Neural progenitor cell (in vitro differentiated cells): ENCODE measurements at regions not wholly inside any gene's neighbourhood (a gene's known extent, or its start where the extent isn't known, plus 50 kb on each side); places are given as distances from the start of the nearest gene placed in this dataset.

Experiments
- DNase-seq: peaks from one replicate; pipeline ENCODE4 v3.0.0-alpha.2; 2016; ENCODE audit warnings: low spot score
- H2AFZ ChIP-seq: fragments of 200-600 bp; sonication (generic); replicated peaks from 2 replicates; pipeline ENCODE4 v1.6.1; 2016; ENCODE audit warnings: antibody characterized with exemption
- H3F3A ChIP-seq: fragments of 200-600 bp; sonication (generic); 2 replicates; pipeline ENCODE4 v1.6.1; 2016; ENCODE audit warnings: antibody characterized with exemption, low read depth
- H3K27ac ChIP-seq: fragments of 200-600 bp; sonication (generic); 2 replicates; pipeline ENCODE4 v1.5.1; 2016; ENCODE audit warnings: mild to moderate bottlenecking
- H3K27me3 ChIP-seq: fragments of 200-600 bp; sonication (generic); 2 replicates; pipeline ENCODE4 v1.6.1; 2016; ENCODE audit warnings: mild to moderate bottlenecking, moderate library complexity
- H3K36me3 ChIP-seq: fragments of 200-600 bp; sonication (generic); 2 replicates; pipeline ENCODE4 v1.5.1; 2016
- H3K4me1 ChIP-seq: fragments of 200-600 bp; sonication (generic); 2 replicates; pipeline ENCODE4 v1.6.1; 2016; ENCODE audit warnings: mixed run types
- H3K4me2 ChIP-seq: fragments of 200-600 bp; sonication (generic); 2 replicates; pipeline ENCODE4 v1.6.1; 2016
- H3K4me3 ChIP-seq: fragments of 200-600 bp; sonication (generic); 2 replicates; pipeline ENCODE4 v1.5.1; 2016
- H3K79me2 ChIP-seq: fragments of 200-600 bp; sonication (generic); 2 replicates; pipeline ENCODE4 v1.6.1; 2016; ENCODE audit warnings: low read depth
- H3K9ac ChIP-seq: fragments of 200-600 bp; sonication (generic); 2 replicates; pipeline ENCODE4 v1.6.1; 2016
- H3K9me3 ChIP-seq: fragments of 200-600 bp; sonication (generic); 2 replicates; pipeline ENCODE4 v1.5.1; 2016; ENCODE audit warnings: low read depth
- H4K20me1 ChIP-seq: fragments of 200-600 bp; sonication (generic); 2 replicates; pipeline ENCODE4 v1.6.1; 2016; ENCODE audit warnings: low read depth
- H3K27ac Mint-ChIP-seq: 3 replicates; pipeline ENCODE4 v1.8.0; 2021; ENCODE audit warnings: mixed read lengths
- H3K27me3 Mint-ChIP-seq: 2 replicates; pipeline ENCODE4 v1.8.0; 2022; ENCODE audit warnings: low read depth, mild to moderate bottlenecking, inconsistent platforms, moderate library complexity, mixed read lengths; ENCODE audit not compliant: insufficient read depth
- H3K36me3 Mint-ChIP-seq: 3 replicates; pipeline ENCODE4 v1.8.0; 2021; ENCODE audit warnings: mixed read lengths
- H3K4me1 Mint-ChIP-seq: 3 replicates; pipeline ENCODE4 v1.8.0; 2021; ENCODE audit warnings: mixed read lengths
- H3K4me3 Mint-ChIP-seq: 3 replicates; pipeline ENCODE4 v1.8.0; 2021; ENCODE audit warnings: mild to moderate bottlenecking, moderate library complexity, mixed read lengths
- H3K9me3 Mint-ChIP-seq: 3 replicates; pipeline ENCODE4 v1.8.0; 2020; ENCODE audit warnings: mixed read lengths
- CTCF ChIP-seq: fragments of 200-600 bp; sonication (generic); IDR thresholded peaks from 2 replicates; pipeline ENCODE4 v1.5.1; 2017; ENCODE audit warnings: antibody characterized with exemption, mild to moderate bottlenecking
- EZH2 ChIP-seq: fragments of 200-600 bp; sonication (generic); IDR thresholded peaks from 2 replicates; pipeline ENCODE4 v1.6.1; 2017; ENCODE audit warnings: antibody characterized with exemption, mild to moderate bottlenecking, moderate library complexity
- EZH2phosphoT487 ChIP-seq: fragments of 200-600 bp; sonication (generic); IDR thresholded peaks from 2 replicates; pipeline ENCODE4 v1.6.1; 2017; ENCODE audit warnings: antibody characterized with exemption

GRCh38 chr4:123631786-123632692 lies 235.4 kb downstream of the SPRY1 start:
- Histone ChIP-seq H3F3A (no peaks in the 10 kb centered on the region), H3K4me1 (peaks cover 10% of the 10 kb centered on the region), H4K20me1 (no peaks in the 10 kb centered on the region), H3K79me2 (no peaks in the 10 kb centered on the region), H3K9me3 (no peaks in the 10 kb centered on the region), H3K36me3 (no peaks in the 10 kb centered on the region), H3K4me3 (no peak overlapping the region), H3K9ac (no peak overlapping the region), H3K27me3 (no peaks in the 10 kb centered on the region), H2AFZ (peak overlapping the region; percentile 80), H3K4me2 (peak overlapping the region; percentile 8), H3K27ac (no peak overlapping the region)
- peaks cover 25% of the 10 kb centered on the region for H3K4me1 Mint-ChIP-seq
- no peak for DNase-seq
- peaks cover 18% of the 10 kb centered on the region for H3K36me3 Mint-ChIP-seq
- peaks cover 13% of the 10 kb centered on the region for H3K27me3 Mint-ChIP-seq
- TF ChIP-seq CTCF (no peak), EZH2phosphoT487 (no peak), EZH2 (no peak)
- H3K27ac Mint-ChIP-seq, result peak overlapping the region; percentile 87
- peaks cover 38% of the 10 kb centered on the region for H3K9me3 Mint-ChIP-seq
- peak overlapping the region; percentile 51 for H3K4me3 Mint-ChIP-seq

- peaks cover 20% of the 10 kb centered on the region for H3K36me3 Mint-ChIP-seq
- H3K9me3 Mint-ChIP-seq, result peaks cover 43% of the 10 kb centered on the region
- Histone ChIP-seq H3K79me2 (no peaks in the 10 kb centered on the region), H3K27me3 (no peaks in the 10 kb centered on the region), H3K4me2 (no peak overlapping the region), H3K9me3 (no peaks in the 10 kb centered on the region), H3K4me3 (no peak overlapping the region), H3K36me3 (no peaks in the 10 kb centered on the region), H2AFZ (no peak overlapping the region), H3K27ac (no peak overlapping the region), H3K9ac (no peak overlapping the region), H3K4me1 (peaks cover 10% of the 10 kb centered on the region), H4K20me1 (no peaks in the 10 kb centered on the region), H3F3A (no peaks in the 10 kb centered on the region)
- no peak for DNase-seq
- H3K27ac Mint-ChIP-seq, result peak overlapping the region; percentile 6
- H3K4me1 Mint-ChIP-seq, result peaks cover 25% of the 10 kb centered on the region
- H3K27me3 Mint-ChIP-seq, result peaks cover 13% of the 10 kb centered on the region
- TF ChIP-seq CTCF (no peak), EZH2 (no peak), EZH2phosphoT487 (no peak)
- no peak overlapping the region for H3K4me3 Mint-ChIP-seq
Observed at GRCh38 chr4:123632693-123633030, 236.1 kb downstream of the SPRY1 start.

GRCh38 chr4:123638834-123639233 lies 242.2 kb downstream of the SPRY1 start:
- H3K4me3 Mint-ChIP-seq, result no peak overlapping the region
- peaks cover 20% of the 10 kb centered on the region for H3K4me1 Mint-ChIP-seq
- Histone ChIP-seq H3K4me2 (no peak overlapping the region), H3K4me3 (no peak overlapping the region), H3K9ac (no peak overlapping the region), H3K36me3 (no peaks in the 10 kb centered on the region), H3K27me3 (no peaks in the 10 kb centered on the region), H2AFZ (no peak overlapping the region), H3K79me2 (no peaks in the 10 kb centered on the region), H3K9me3 (no peaks in the 10 kb centered on the region), H3K27ac (no peak overlapping the region), H4K20me1 (no peaks in the 10 kb centered on the region), H3F3A (no peaks in the 10 kb centered on the region), H3K4me1 (peaks cover 22% of the 10 kb centered on the region)
- H3K27me3 Mint-ChIP-seq, result peaks cover 13% of the 10 kb centered on the region
- no peak overlapping the region for H3K27ac Mint-ChIP-seq
- no peak for DNase-seq
- TF ChIP-seq EZH2 (no peak), CTCF (no peak), EZH2phosphoT487 (no peak)
- peaks cover 50% of the 10 kb centered on the region for H3K9me3 Mint-ChIP-seq
- peaks cover 26% of the 10 kb centered on the region for H3K36me3 Mint-ChIP-seq
